ENCODE measurements at regions not wholly inside any gene's neighbourhood (a gene's known extent, or its start where the extent isn't known, plus 50 kb on each side); places are given as distances from the start of the nearest gene placed in this dataset.

GRCh38 chr2:60674524-60675165 is 81.4 kb upstream of the PAPOLG start:
- DNase-seq, result peak; percentile 83 to 92 (median 86)
- Histone ChIP-seq H3K27me3 (ENCODE audit: control insufficient read depth, insufficient read depth, low read length) (no peaks in the 10 kb centered on the region), H3K9me3 (ENCODE audit: control insufficient read depth in 2 of 3, insufficient read depth in 1 of 3, low read length in 3 of 3) (no peaks in the 10 kb centered on the region), H3K4me1 (ENCODE audit: control insufficient read depth in 2 of 3, insufficient read depth in 2 of 3, low read depth in 1 of 3, low read length in 3 of 3) (peaks cover 0 to 4% (median 2%) of the 10 kb centered on the region in 3 donors), H3K4me3 (ENCODE audit: low read length in 3 of 3) (no peak overlapping the region), H3K9ac (ENCODE audit: low read length in 3 of 3) (no peak overlapping the region), H3K36me3 (ENCODE audit: control insufficient read depth in 2 of 3, insufficient read depth in 3 of 3, low read length in 3 of 3) (no peaks in the 10 kb centered on the region), H3K27ac (ENCODE audit: low read depth in 2 of 2, low read length in 2 of 2) (no peak overlapping the region)
- TF ChIP-seq CTCF (IDR thresholded peaks at IDR 0.05; ENCODE audit: borderline replicate concordance, extremely low read depth, insufficient read depth), result peak; percentile 84
- intact Hi-C loops (cut with DNase I), result no loop called here
- no peak for FAIRE-seq

GRCh38 chr2:60675301-60675700 is 80.8 kb upstream of the PAPOLG start:
- no peak for TF ChIP-seq CTCF (IDR thresholded peaks at IDR 0.05; ENCODE audit: borderline replicate concordance, extremely low read depth, insufficient read depth)
- Histone ChIP-seq H3K27ac (ENCODE audit: low read depth in 2 of 2, low read length in 2 of 2) (no peak overlapping the region), H3K9ac (ENCODE audit: low read length in 3 of 3) (no peak overlapping the region), H3K4me3 (ENCODE audit: low read length in 3 of 3) (no peak overlapping the region), H3K36me3 (ENCODE audit: control insufficient read depth in 2 of 3, insufficient read depth in 3 of 3, low read length in 3 of 3) (no peaks in the 10 kb centered on the region), H3K4me1 (ENCODE audit: control insufficient read depth in 2 of 3, insufficient read depth in 2 of 3, low read depth in 1 of 3, low read length in 3 of 3) (peaks cover 0 to 4% (median 2%) of the 10 kb centered on the region in 3 donors), H3K27me3 (ENCODE audit: control insufficient read depth, insufficient read depth, low read length) (no peaks in the 10 kb centered on the region), H3K9me3 (ENCODE audit: control insufficient read depth in 2 of 3, insufficient read depth in 1 of 3, low read length in 3 of 3) (no peaks in the 10 kb centered on the region)
- intact Hi-C loops (cut with DNase I), result no loop called here
- DNase-seq, result no peak
- FAIRE-seq, result no peak

- Histone ChIP-seq H3K27ac (ENCODE audit: low read depth in 2 of 2, low read length in 2 of 2) (no peak overlapping the region), H3K9me3 (ENCODE audit: control insufficient read depth in 2 of 3, insufficient read depth in 1 of 3, low read length in 3 of 3) (no peaks in the 10 kb centered on the region), H3K36me3 (ENCODE audit: control insufficient read depth in 2 of 3, insufficient read depth in 3 of 3, low read length in 3 of 3) (no peaks in the 10 kb centered on the region), H3K4me3 (ENCODE audit: low read length in 3 of 3) (no peak overlapping the region), H3K9ac (ENCODE audit: low read length in 3 of 3) (no peak overlapping the region), H3K27me3 (ENCODE audit: control insufficient read depth, insufficient read depth, low read length) (no peaks in the 10 kb centered on the region), H3K4me1 (ENCODE audit: control insufficient read depth in 2 of 3, insufficient read depth in 2 of 3, low read depth in 1 of 3, low read length in 3 of 3) (peaks cover 0 to 4% (median 2%) of the 10 kb centered on the region in 3 donors)
- no peak for TF ChIP-seq CTCF (IDR thresholded peaks at IDR 0.05; ENCODE audit: borderline replicate concordance, extremely low read depth, insufficient read depth)
- FAIRE-seq, result no peak
- no peak for DNase-seq
- intact Hi-C loops (cut with DNase I), result no loop called here
Observed at GRCh38 chr2:60676706-60677330, 79.2 kb upstream of the PAPOLG start.
